COLO668 (cell line): ENCODE measurements at regions not wholly inside any gene's neighbourhood (a gene's known extent, or its start where the extent isn't known, plus 50 kb on each side); places are given as distances from the start of the nearest gene placed in this dataset.
"Not testable (repeated sequence)": the region's sequence is repeated elsewhere in the genome, so short reads cannot be mapped to it uniquely, and the experiment has no call there.

Experiments used
- DNase-seq: peaks from one replicate; lab custom pipeline; 2025; ENCODE audit not compliant: unreplicated experiment; lab: John Stamatoyannopoulos, UW

GRCh38 chr12:97790281-97790680 is 327.7 kb downstream of the RMST start:
- no peak for DNase-seq

GRCh38 chr12:97797473-97797872 is 334.9 kb downstream of the RMST start:
- no peak for DNase-seq

DNA sequence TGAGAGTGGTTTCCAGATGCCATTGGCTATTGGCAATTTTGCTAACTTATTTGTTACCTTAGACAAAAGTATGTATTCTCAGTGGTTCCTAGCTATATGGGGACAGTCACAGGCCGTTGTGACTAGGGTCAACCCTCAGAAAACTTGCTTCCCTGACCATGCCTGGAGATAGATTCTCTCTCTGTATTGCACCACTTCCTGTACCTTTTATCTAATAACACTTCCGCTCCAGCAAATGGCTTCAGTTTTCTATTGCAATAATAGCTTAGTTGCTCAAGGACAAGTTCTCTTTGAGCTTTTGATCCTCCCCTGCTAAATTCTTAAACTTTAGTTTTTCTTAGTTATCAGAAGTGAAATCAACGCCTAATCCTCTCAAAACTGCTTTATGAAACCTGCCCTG is 338.0 kb downstream of the RMST start:
- DNase-seq: no peak

DNA sequence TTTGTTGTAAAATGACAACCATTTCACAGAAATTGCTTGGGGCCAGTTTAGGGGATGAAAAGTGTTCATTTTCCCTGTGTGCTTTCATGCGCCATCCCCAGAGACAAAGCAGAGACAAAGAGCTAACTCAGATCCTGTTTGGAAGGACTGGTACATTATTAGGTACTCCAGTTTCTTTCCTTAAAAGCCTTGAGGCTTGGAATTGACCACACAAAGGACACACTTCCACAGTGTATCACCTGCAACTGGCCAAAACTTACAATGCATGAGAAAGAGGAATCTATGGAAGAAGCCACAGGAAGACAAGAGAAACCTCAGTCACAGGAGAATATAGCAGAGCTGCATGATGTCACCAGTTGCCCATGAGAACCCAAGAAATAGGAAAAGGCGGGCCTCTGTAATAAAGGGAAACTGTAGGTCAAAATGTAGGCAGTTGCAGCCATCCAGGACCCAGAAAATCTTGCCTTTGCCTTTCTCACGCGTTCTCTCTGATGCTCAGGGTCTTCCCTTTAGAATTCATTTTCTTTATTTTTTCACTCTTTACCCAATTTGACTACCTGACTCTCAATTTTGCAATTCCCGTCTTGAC is 339.0 kb downstream of the RMST start:
- DNase-seq: no peak

- DNase-seq: no peak
Observed at GRCh38 chr12:97805146-97805545, 342.5 kb downstream of the RMST start.

DNA sequence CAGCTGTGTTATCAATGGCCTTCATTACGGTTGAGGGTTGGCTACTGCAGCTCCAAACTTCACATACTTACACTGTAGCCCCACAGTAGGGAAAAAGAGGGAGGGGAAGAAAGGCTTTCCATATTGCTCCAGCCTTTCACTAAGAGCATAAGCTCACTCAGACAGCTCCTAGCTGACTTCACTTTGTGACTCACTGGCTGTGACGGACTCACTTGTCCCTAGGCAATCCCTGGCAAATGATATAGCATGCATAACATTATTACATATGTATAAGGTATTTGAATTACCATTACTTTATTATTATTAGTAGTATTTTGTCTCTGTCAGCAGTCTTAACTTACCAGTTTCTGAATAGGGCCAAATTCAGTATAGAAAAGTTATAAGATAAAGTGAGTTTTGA is 350.7 kb downstream of the RMST start:
- no peak for DNase-seq

- DNase-seq: no peak
Observed at GRCh38 chr12:97821806-97822205, 359.2 kb downstream of the RMST start.

- no peak for DNase-seq
Observed at GRCh38 chr12:97835541-97835940, 372.9 kb downstream of the RMST start.

- DNase-seq: no peak
Observed at GRCh38 chr12:97837401-97837800, 374.8 kb downstream of the RMST start.

DNA sequence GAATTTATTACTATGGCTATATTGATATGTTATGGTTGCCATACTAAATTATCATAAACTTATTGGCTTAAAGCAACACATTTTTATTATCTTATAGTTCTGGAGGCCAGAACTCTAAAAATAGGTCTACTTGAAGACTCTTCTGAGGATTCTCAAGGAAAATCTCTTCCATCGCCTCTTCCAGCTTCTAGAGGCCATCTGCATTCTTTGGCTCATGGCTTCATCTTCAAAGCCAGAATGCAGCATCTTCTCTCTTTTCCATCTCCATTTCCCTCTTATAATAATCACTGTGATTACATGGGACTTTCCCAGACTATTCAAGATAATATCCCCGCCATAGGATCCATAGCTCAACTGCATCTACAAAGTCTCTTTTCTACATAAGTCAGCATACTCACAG is 385.4 kb downstream of the RMST start:
- DNase-seq: no peak

GRCh38 chr12:97854477-97854876 is 391.9 kb downstream of the RMST start:
- no peak for DNase-seq

DNA sequence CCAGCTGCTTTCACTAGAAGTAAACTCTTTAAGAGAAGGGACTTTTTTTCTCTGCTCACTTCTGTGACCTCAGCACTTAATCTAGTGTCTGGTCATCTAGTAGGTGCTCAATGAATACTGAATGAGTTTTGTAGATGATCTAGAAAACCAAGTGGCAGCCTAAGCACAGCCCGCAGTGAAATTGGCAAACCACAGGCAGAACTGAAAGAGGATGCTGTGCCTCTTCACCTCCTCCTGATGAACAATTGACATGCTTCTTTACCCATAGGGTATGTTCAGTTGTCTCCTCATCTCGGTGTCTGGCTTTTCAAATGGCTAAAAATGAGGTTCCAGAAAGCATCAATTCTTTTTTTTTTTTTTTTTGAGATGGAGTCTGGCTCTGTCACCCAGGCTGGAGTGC is 399.5 kb downstream of the RMST start:
- no peak for DNase-seq

DNA sequence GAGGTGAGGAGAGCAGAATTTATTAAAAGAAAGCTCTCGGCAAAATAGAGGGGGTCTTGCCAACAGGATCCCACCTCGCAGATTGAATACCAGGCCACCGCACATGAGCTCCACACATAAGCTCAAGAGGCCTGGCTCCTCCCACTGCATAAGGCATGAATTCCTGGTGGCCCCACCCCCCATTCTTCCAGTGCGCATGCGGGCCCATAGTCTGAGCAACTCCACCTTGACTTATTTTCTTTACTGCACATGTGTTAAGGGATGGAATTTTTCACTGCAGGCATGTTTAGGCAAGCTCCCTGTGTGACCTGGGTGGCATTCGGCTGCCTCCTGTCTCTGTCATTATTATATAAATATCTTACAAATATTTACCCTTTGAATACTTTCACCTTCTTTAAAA is 412.5 kb downstream of the RMST start:
- no peak for DNase-seq

DNA sequence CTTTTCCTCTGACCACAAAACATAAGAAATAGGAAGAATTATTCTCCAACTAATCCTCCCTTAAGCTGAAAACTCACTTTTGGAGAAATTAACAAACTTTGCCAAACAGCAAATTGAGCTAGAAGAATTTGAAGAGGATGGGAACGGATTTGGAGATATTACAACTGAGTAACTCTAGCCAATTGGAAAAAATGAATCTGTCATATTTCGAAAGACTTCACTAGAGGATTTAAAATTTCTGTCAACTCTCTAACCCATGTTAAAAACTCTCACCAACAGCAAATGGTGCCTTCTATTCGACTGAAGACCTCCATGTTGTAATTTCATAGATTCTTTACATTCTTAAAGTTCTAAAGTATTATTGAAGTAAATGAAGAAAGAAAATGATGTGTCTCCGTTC is 414.2 kb downstream of the RMST start:
- DNase-seq: no peak

DNA sequence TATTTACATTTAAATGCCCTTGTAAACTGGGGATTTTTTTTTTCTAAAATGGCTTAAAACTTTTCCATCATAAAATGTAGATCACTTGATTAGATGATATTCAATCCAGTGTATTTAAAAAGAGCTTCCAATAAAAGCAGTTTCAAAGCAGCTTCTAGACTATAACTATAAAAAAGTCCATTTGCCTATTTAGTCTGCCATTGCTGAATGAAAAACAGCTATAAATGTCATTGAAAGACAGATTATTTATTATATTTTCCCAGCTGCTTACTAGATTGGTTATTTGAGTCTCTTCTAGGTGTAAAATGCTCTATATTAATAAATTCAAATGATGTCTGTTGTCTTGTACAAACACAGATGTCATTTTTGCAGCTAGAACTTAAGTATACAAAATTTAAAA is 414.8 kb downstream of the RMST start:
- no peak for DNase-seq

DNA sequence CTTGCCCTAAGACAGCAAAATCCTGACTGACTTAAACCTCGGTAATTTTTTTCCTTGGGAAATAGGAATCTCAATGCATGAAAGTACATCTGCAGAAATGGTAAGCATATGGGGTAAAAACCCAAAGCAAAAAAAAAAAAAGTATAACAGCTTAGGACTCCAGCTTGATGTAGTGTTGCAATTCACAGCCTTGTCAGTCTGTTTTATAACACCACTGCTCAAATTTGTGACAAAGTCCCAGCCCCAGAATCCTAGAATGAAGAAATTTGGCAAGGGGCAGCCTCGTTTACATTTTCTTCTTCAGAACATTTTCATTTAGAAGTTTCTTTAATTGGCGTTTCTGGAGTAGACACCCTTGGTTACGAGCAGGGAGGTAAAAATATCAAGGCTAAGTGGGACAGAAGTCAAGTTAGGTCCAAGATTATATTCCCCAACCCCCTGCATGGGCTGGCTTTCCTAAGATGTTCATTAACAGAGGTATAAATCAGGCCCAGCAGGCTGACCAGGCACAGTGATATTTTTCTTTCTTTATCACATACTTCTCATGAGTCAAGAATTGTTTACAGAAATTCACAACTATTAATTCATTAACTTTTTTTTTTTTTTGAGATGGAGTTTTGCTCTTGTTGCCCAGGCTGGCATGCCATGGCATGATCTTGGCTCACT is 424.0 kb downstream of the RMST start:
- DNase-seq: no peak

- DNase-seq: not testable (repeated sequence)
Observed at GRCh38 chr12:97897881-97898280, 435.3 kb downstream of the RMST start.

GRCh38 chr12:97899529-97899928 is 436.9 kb downstream of the RMST start:
- DNase-seq: no peak

GRCh38 chr12:97899956-97900355 is 437.4 kb downstream of the RMST start:
- DNase-seq: no peak

DNA sequence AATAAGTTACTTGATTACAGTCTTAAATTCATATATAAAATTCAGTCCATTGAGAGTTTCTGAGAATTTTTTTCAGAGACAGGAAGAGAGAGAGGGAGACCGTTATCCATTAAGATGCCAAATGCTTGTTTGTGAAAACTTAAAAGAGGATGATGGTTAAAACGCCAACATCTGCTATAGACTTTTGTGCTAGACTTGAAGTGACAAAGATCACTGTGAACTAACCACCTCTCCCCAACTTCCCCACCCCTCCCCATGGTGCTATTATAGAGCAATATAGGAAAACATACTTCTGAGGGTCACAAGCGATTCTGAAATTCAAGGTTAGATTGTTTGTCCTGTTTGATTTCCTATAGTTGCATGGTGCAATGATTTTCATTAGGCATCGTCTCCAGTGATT is 440.8 kb downstream of the RMST start:
- DNase-seq: no peak

DNA sequence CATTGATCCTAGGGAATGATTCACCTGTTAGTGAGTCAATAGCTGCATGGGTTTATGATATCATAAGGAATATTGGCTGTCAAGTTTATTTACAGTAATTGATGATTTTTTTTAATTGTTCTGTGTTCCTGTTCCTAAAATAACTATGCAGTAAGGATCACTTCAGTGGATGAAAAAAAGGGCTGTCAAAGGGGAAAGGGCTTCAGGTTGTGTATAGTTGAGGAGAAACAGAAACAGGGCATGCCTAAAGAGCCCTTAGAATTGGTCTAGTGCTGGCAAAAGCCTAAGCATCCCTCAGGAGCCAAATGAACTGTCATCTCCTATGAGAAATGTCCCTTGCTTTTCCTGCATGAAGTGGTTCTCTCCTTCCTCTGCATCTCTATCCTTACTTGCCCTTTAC is 444.9 kb downstream of the RMST start:
- no peak for DNase-seq

DNA sequence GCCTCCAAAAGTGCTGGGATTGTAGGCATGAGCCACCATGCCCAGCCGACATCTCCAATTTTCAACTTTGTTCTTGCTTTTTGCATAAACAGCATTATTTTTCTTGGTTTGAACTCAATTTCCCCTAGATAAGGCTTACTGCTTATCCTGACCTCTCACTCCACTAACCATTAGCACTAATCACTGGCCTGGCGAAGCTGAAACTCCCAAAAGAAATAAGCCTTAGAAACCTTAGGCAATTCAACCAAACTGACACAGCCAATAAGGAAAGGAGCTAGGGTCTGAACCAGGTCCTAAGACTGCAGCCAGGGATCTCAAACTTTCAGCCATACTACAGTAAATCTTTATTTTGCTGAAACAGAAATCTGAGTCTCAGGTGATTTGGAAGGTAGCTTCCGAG is 448.0 kb downstream of the RMST start:
- DNase-seq: no peak

- no peak for DNase-seq
Observed at GRCh38 chr12:97912943-97913342, 450.3 kb downstream of the RMST start.
